SK-N-MC (cell line): ENCODE measurements at regions not wholly inside any gene's neighbourhood (a gene's known extent, or its start where the extent isn't known, plus 50 kb on each side); places are given as distances from the start of the nearest gene placed in this dataset.

Experiments
- EZH2 ChIP-seq: fragments of 200-600 bp; sonication (generic); IDR thresholded peaks from one replicate; pipeline ENCODE4 v1.6.1; 2017; ENCODE audit warnings: antibody characterized with exemption
- FOXP2 ChIP-seq: optimal IDR thresholded peaks from 2 replicates; pipeline ENCODE3; 2011; ENCODE audit warnings: mild to moderate bottlenecking, moderate library complexity; ENCODE audit not compliant: insufficient read depth; ENCODE audit errors: extremely low read length, control extremely low read depth
- POLR2AphosphoS5 ChIP-seq: IDR thresholded peaks from 2 replicates; pipeline ENCODE4 v1.6.1; 2012; ENCODE audit warnings: mild to moderate bottlenecking, low read depth, low read length, borderline replicate concordance

GRCh38 chr14:58796242-58797009, 158.7 kb downstream of the DACT1 start:
- TF ChIP-seq EZH2 (no peak), POLR2AphosphoS5 (no peak), FOXP2 (no peak)
